H9 (cell line): ENCODE measurements at regions not wholly inside any gene's neighbourhood (a gene's known extent, or its start where the extent isn't known, plus 50 kb on each side); places are given as distances from the start of the nearest gene placed in this dataset.

Experiments
- DNase-seq: peaks from one replicate; pipeline ENCODE4 v3.0.0-alpha.2; 2017
- H2AFZ ChIP-seq: one replicate; pipeline ENCODE4 v1.6.1; 2013; ENCODE audit warnings: mild to moderate bottlenecking, low read length, control low read depth, moderate library complexity
- H2AK5ac ChIP-seq: 2 replicates; pipeline ENCODE4 v1.6.1; 2013; ENCODE audit warnings: low read length, control low read depth, mixed read lengths; ENCODE audit not compliant: insufficient read length
- H2BK120ac ChIP-seq: one replicate; pipeline ENCODE4 v1.6.1; 2013; ENCODE audit warnings: low read depth, mild to moderate bottlenecking, low read length, control low read depth, inconsistent platforms; ENCODE audit not compliant: poor library complexity, severe bottlenecking
- H2BK12ac ChIP-seq: 2 replicates; pipeline ENCODE4 v1.6.1; 2013; ENCODE audit warnings: low read length, control low read depth, mixed read lengths, low read depth; ENCODE audit not compliant: insufficient read length
- H2BK15ac ChIP-seq: 2 replicates; pipeline ENCODE4 v1.6.1; 2013; ENCODE audit warnings: low read depth, low read length, control low read depth
- H2BK20ac ChIP-seq: one replicate; pipeline ENCODE4 v1.6.1; 2013; ENCODE audit warnings: low read depth, mild to moderate bottlenecking, low read length, control low read depth, inconsistent platforms; ENCODE audit not compliant: poor library complexity, severe bottlenecking
- H2BK5ac ChIP-seq: 2 replicates; pipeline ENCODE4 v1.6.1; 2013; ENCODE audit warnings: low read length, control low read depth, mixed read lengths; ENCODE audit not compliant: insufficient read length
- H3K14ac ChIP-seq: 2 replicates; pipeline ENCODE4 v1.6.1; 2013; ENCODE audit warnings: low read length, control low read depth; ENCODE audit not compliant: insufficient read depth
- H3K18ac ChIP-seq: 2 replicates; pipeline ENCODE4 v1.6.1; 2013; ENCODE audit warnings: low read depth, mild to moderate bottlenecking, mixed read lengths, low read length, control low read depth; ENCODE audit not compliant: insufficient read length
- H3K23ac ChIP-seq: 2 replicates; pipeline ENCODE4 v1.6.1; 2013; ENCODE audit warnings: low read length, control low read depth, mixed read lengths, low read depth; ENCODE audit not compliant: insufficient read length
- H3K23me2 ChIP-seq: 2 replicates; pipeline ENCODE4 v1.6.1; 2013; ENCODE audit warnings: low read depth, mild to moderate bottlenecking, mixed read lengths, low read length, control low read depth; ENCODE audit not compliant: insufficient read length, poor library complexity, severe bottlenecking
- H3K27ac ChIP-seq: 2 replicates; pipeline ENCODE4 v1.5.1; 2013; ENCODE audit warnings: low read length, control low read depth, mixed read lengths, low read depth; ENCODE audit not compliant: insufficient read length
- H3K27me3 ChIP-seq: 2 replicates; pipeline ENCODE4 v1.6.1; 2013; ENCODE audit warnings: low read length, control low read depth, inconsistent platforms; ENCODE audit not compliant: insufficient read depth
- H3K4ac ChIP-seq: 2 replicates; pipeline ENCODE4 v1.6.1; 2013; ENCODE audit warnings: low read depth, mild to moderate bottlenecking, control low read depth, inconsistent platforms, low read length, moderate library complexity
- H3K4me1 ChIP-seq: 2 replicates; pipeline ENCODE4 v1.6.1; 2013; ENCODE audit warnings: low read length, control low read depth, inconsistent platforms; ENCODE audit not compliant: insufficient read depth
- H3K4me2 ChIP-seq: 2 replicates; pipeline ENCODE4 v1.6.1; 2013; ENCODE audit warnings: low read length, control low read depth, mixed read lengths; ENCODE audit not compliant: insufficient read length, insufficient read depth
- H3K56ac ChIP-seq: 2 replicates; pipeline ENCODE4 v1.6.1; 2013; ENCODE audit warnings: low read depth, mild to moderate bottlenecking, mixed read lengths, low read length, control low read depth; ENCODE audit not compliant: insufficient read length
- H3K79me1 ChIP-seq: 2 replicates; pipeline ENCODE4 v1.6.1; 2013; ENCODE audit warnings: low read depth, mild to moderate bottlenecking, moderate library complexity, low read length, control low read depth, inconsistent platforms; ENCODE audit not compliant: insufficient read depth, poor library complexity, severe bottlenecking
- H3K79me2 ChIP-seq: 2 replicates; pipeline ENCODE4 v1.6.1; 2013; ENCODE audit warnings: low read length, control low read depth, inconsistent platforms; ENCODE audit not compliant: insufficient read depth
- H3K9ac ChIP-seq: 2 replicates; pipeline ENCODE4 v1.6.1; 2013; ENCODE audit warnings: low read length, control low read depth, mixed read lengths; ENCODE audit not compliant: insufficient read length; ENCODE audit errors: extremely low read depth
- H3K9me3 ChIP-seq: one replicate; pipeline ENCODE4 v1.6.1; 2013; ENCODE audit warnings: low read depth, low read length, inconsistent platforms; ENCODE audit not compliant: control insufficient read depth
- H3T11ph ChIP-seq: one replicate; pipeline ENCODE4 v1.6.1; 2013; ENCODE audit warnings: mild to moderate bottlenecking, low read length, control low read depth, inconsistent platforms
- H4K20me1 ChIP-seq: one replicate; pipeline ENCODE4 v1.6.1; 2013; ENCODE audit not compliant: control insufficient read depth, insufficient read length, insufficient read depth
- H4K5ac ChIP-seq: 2 replicates; pipeline ENCODE4 v1.6.1; 2013; ENCODE audit warnings: low read depth, mild to moderate bottlenecking, mixed read lengths, low read length, control low read depth; ENCODE audit not compliant: insufficient read length
- H4K8ac ChIP-seq: replicated peaks from 2 replicates; pipeline ENCODE4 v1.6.1; 2013; ENCODE audit warnings: low read length, control low read depth, mixed read lengths, low read depth; ENCODE audit not compliant: insufficient read length
- H4K91ac ChIP-seq: 2 replicates; pipeline ENCODE4 v1.6.1; 2013; ENCODE audit warnings: low read depth, mild to moderate bottlenecking, moderate library complexity, mixed read lengths, low read length, control low read depth; ENCODE audit not compliant: insufficient read length
- H3K27ac Mint-ChIP-seq, 3 experiments: 2 replicates in 2 of 3; 3 replicates in 1 of 3; pipeline ENCODE4 v1.8.0; 2020 to 2021; ENCODE audit warnings: mixed read lengths in 3 of 3, mild to moderate bottlenecking in 1 of 3, moderate library complexity in 1 of 3
- H3K27me3 Mint-ChIP-seq: 2 replicates; pipeline ENCODE4 v1.8.0; 2021; ENCODE audit warnings: low read depth, mild to moderate bottlenecking, moderate library complexity, mixed read lengths
- H3K36me3 Mint-ChIP-seq, 3 experiments: 2 replicates in 2 of 3; 3 replicates in 1 of 3; pipeline ENCODE4 v1.8.0; 2020 to 2021; ENCODE audit warnings: low read depth in 3 of 3, mixed read lengths in 3 of 3; ENCODE audit not compliant: insufficient read depth in 1 of 3
- H3K4me1 Mint-ChIP-seq, 2 experiments: 2 replicates each; pipeline ENCODE4 v1.8.0; 2020; ENCODE audit warnings: mixed read lengths in 2 of 2
- H3K4me3 Mint-ChIP-seq, 2 experiments: 2 replicates in 1 of 2; 3 replicates in 1 of 2; pipeline ENCODE4 v1.8.0; 2020 to 2021; ENCODE audit warnings: mild to moderate bottlenecking in 2 of 2, mixed read lengths in 2 of 2, moderate library complexity in 1 of 2
- H3K9me3 Mint-ChIP-seq, 2 experiments: 2 replicates in 1 of 2; 3 replicates in 1 of 2; pipeline ENCODE4 v1.8.0; 2020; ENCODE audit warnings: mild to moderate bottlenecking in 2 of 2, mixed read lengths in 2 of 2, moderate library complexity in 1 of 2
- CTCF ChIP-seq: fragments of 200-600 bp; sonication (generic); conservative IDR thresholded peaks from 3 replicates; pipeline ENCODE4 v1.8.0; 2021; ENCODE audit warnings: antibody characterized with exemption, mild to moderate bottlenecking
- WGBS: extraction: QIAGEN DNeasy Blood & Tissue Kit; methylation state at CpG from one replicate; pipeline ENCODE4 v1.1.7; 2013; ENCODE audit warnings: missing lambda C conversion rate, low lambda C conversion rate, mixed read lengths; ENCODE audit not compliant: insufficient read length; ENCODE audit errors: extremely low coverage; 5-methylcytosine and 5-hydroxymethylcytosine counted together

- peaks cover 4 to 9% of the 10 kb centered on the region in 2 experiments; a peak in 3 of 5 replicates for H3K9me3 Mint-ChIP-seq
- TF ChIP-seq CTCF, result no peak
- Histone ChIP-seq H2AK5ac (no peak overlapping the region), H3K23me2 (no peaks in the 10 kb centered on the region), H3K9me3 (no peaks in the 10 kb centered on the region), H3K18ac (no peak overlapping the region), H4K5ac (no peak overlapping the region), H3K27ac (no peak overlapping the region), H4K91ac (no peak overlapping the region), H2BK20ac (no peak overlapping the region), H2AFZ (no peak overlapping the region), H3K56ac (no peak overlapping the region), H3K79me2 (no peaks in the 10 kb centered on the region), H3K4ac (no peak overlapping the region), H2BK12ac (no peak overlapping the region), H2BK5ac (no peak overlapping the region), H3K4me1 (no peaks in the 10 kb centered on the region; the same call in 1 of the 2 replicates), H3K27me3 (no peaks in the 10 kb centered on the region), H2BK120ac (no peak overlapping the region), H3T11ph (no peak overlapping the region), H3K79me1 (no peaks in the 10 kb centered on the region), H3K9ac (no peak overlapping the region), H4K8ac (no peak overlapping the region), H3K14ac (no peak overlapping the region; the same call in 1 of the 2 replicates), H3K23ac (no peak overlapping the region), H2BK15ac (no peak overlapping the region), H3K4me2 (no peak overlapping the region), H4K20me1 (no peaks in the 10 kb centered on the region)
- no peak overlapping the region for H3K4me3 Mint-ChIP-seq
- no peak for DNase-seq
- no peaks in the 10 kb centered on the region; a peak in 1 of 7 replicates for H3K36me3 Mint-ChIP-seq
- peaks cover 17% of the 10 kb centered on the region in 2 experiments for H3K4me1 Mint-ChIP-seq
- peaks cover 49% of the 10 kb centered on the region for H3K27me3 Mint-ChIP-seq
- H3K27ac Mint-ChIP-seq, result no peak overlapping the region
- no CpG with 5 or more reads among the region's 5 CpGs for WGBS
These were observed 52.5 kb upstream of the GTF3A start for GRCh38 chr13:27371932-27372331.
